OCI-LY7 (cell line): ENCODE measurements at regions not wholly inside any gene's neighbourhood (a gene's known extent, or its start where the extent isn't known, plus 50 kb on each side); places are given as distances from the start of the nearest gene placed in this dataset.

Experiments used
- EZH2phosphoT487 ChIP-seq: fragments of 200-600 bp; sonication (generic); IDR thresholded peaks from 2 replicates; pipeline ENCODE4 v1.6.1; 2018; ENCODE audit warnings: low read depth, borderline replicate concordance, mild to moderate bottlenecking, mixed run types, antibody characterized with exemption, low read length, moderate library complexity, mixed read lengths
- TF ChIP-seq, protein P1 (sequence below): fragments of 200-600 bp; sonication (generic); conservative IDR thresholded peaks from 2 replicates; pipeline ENCODE4 v1.5.1; 2014; ENCODE audit warnings: mild to moderate bottlenecking, antibody characterized with exemption, low read length, moderate library complexity, mixed read lengths

DNA sequence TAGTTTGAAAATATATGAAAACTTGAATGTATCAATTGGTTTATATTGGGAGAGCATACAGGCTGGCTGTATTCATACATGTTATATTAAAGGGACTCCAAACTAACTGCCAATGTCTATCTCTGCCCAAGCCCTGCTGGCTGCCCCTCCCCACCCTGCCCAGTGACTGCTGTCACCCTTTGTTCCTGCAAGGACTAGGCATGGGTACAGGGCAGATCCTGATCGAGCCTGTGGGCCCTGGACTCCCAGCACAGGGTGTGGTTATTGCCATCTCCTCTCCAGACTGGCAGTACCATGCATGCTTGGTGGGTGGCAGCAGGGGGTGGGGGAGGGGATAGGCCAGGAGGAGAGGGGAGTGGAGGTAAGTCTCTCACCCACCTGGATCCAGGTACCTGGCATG, 167.5 kb upstream of the RASGEF1B start:
- TF ChIP-seq, protein P1, sequence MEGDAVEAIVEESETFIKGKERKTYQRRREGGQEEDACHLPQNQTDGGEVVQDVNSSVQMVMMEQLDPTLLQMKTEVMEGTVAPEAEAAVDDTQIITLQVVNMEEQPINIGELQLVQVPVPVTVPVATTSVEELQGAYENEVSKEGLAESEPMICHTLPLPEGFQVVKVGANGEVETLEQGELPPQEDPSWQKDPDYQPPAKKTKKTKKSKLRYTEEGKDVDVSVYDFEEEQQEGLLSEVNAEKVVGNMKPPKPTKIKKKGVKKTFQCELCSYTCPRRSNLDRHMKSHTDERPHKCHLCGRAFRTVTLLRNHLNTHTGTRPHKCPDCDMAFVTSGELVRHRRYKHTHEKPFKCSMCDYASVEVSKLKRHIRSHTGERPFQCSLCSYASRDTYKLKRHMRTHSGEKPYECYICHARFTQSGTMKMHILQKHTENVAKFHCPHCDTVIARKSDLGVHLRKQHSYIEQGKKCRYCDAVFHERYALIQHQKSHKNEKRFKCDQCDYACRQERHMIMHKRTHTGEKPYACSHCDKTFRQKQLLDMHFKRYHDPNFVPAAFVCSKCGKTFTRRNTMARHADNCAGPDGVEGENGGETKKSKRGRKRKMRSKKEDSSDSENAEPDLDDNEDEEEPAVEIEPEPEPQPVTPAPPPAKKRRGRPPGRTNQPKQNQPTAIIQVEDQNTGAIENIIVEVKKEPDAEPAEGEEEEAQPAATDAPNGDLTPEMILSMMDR: no peak
- TF ChIP-seq EZH2phosphoT487: no peak
